DND-41 (cell line): ENCODE measurements at regions not wholly inside any gene's neighbourhood (a gene's known extent, or its start where the extent isn't known, plus 50 kb on each side); places are given as distances from the start of the nearest gene placed in this dataset.

Experiments
- EZH2 ChIP-seq: IDR thresholded peaks from 3 replicates; pipeline ENCODE4 v1.6.1; 2012; ENCODE audit warnings: borderline replicate concordance, low read depth, mild to moderate bottlenecking, moderate library complexity, low read length, inconsistent platforms; ENCODE audit not compliant: severe bottlenecking
- TF ChIP-seq, protein P1 (sequence below): IDR thresholded peaks from 2 replicates; pipeline ENCODE4 v1.5.1; 2012; ENCODE audit warnings: borderline replicate concordance, low read length, moderate library complexity, mild to moderate bottlenecking; ENCODE audit not compliant: poor library complexity, severe bottlenecking; ENCODE audit errors: extremely low read depth

GRCh38 chr2:235283246-235283645, 210.6 kb upstream of the AGAP1 start:
- TF ChIP-seq, protein P1, sequence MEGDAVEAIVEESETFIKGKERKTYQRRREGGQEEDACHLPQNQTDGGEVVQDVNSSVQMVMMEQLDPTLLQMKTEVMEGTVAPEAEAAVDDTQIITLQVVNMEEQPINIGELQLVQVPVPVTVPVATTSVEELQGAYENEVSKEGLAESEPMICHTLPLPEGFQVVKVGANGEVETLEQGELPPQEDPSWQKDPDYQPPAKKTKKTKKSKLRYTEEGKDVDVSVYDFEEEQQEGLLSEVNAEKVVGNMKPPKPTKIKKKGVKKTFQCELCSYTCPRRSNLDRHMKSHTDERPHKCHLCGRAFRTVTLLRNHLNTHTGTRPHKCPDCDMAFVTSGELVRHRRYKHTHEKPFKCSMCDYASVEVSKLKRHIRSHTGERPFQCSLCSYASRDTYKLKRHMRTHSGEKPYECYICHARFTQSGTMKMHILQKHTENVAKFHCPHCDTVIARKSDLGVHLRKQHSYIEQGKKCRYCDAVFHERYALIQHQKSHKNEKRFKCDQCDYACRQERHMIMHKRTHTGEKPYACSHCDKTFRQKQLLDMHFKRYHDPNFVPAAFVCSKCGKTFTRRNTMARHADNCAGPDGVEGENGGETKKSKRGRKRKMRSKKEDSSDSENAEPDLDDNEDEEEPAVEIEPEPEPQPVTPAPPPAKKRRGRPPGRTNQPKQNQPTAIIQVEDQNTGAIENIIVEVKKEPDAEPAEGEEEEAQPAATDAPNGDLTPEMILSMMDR: no peak
- no peak for TF ChIP-seq EZH2
